ENCODE measurements at regions not wholly inside any gene's neighbourhood (a gene's known extent, or its start where the extent isn't known, plus 50 kb on each side); places are given as distances from the start of the nearest gene placed in this dataset.

GRCh38 chr11:57935402-57936049 is 88.2 kb upstream of the OR9Q1 start:
- H3K4ac ChIP-seq (ENCODE audit: low read length) = no peak overlapping the region
- H3K9ac ChIP-seq (ENCODE audit: low read depth, low read length, poor library complexity) = no peak overlapping the region
- no peak overlapping the region for H2AK5ac ChIP-seq (ENCODE audit: low read depth, low read length)
- no peak overlapping the region for H3K14ac ChIP-seq (ENCODE audit: low read length)
- no peaks in the 10 kb centered on the region for H3K9me3 ChIP-seq (replicated peaks in 1 of 2; ENCODE audit: control insufficient read depth in 2 of 2, insufficient read depth in 1 of 2, low read depth in 1 of 2, low read length in 2 of 2)
- H3K4me2 ChIP-seq (ENCODE audit: insufficient read depth, low read length, poor library complexity, severe bottlenecking) = no peak overlapping the region
- no peak overlapping the region for H2BK120ac ChIP-seq (ENCODE audit: low read depth, low read length)
- H3K23ac ChIP-seq (ENCODE audit: low read depth, low read length, poor library complexity) = no peak overlapping the region
- H3K4me1 ChIP-seq (ENCODE audit: control insufficient read depth in 2 of 2, insufficient read depth in 1 of 2, low read depth in 1 of 2, low read length in 2 of 2) = no peaks in the 10 kb centered on the region
- no peak overlapping the region for H4K8ac ChIP-seq (ENCODE audit: low read depth, low read length)
- H2AFZ ChIP-seq (ENCODE audit: low read length) = no peak overlapping the region
- H2BK5ac ChIP-seq (ENCODE audit: low read length) = no peak overlapping the region
- H2BK12ac ChIP-seq (ENCODE audit: low read length) = no peak overlapping the region
- no peak overlapping the region for H2BK15ac ChIP-seq (ENCODE audit: low read length)
- H3K27ac ChIP-seq (replicated peaks; ENCODE audit: low read length) = no peak overlapping the region
- no peak overlapping the region for H3K18ac ChIP-seq (ENCODE audit: low read length)
- WGBS, 2 donors (ENCODE audit: extremely low coverage in 2 of 2, insufficient read length in 2 of 2, insufficient replicate concordance in 1 of 2) = no CpG with 5 or more reads among the region's 4 CpGs
- H3K4me3 ChIP-seq (ENCODE audit: low read length in 2 of 2) = no peak overlapping the region
- no peak overlapping the region for H4K91ac ChIP-seq (ENCODE audit: low read depth, low read length, poor library complexity)
- DNase-seq (ENCODE audit: low spot score) = no peak
- H3K79me1 ChIP-seq (ENCODE audit: low read depth, low read length) = no peaks in the 10 kb centered on the region
- H3K27me3 ChIP-seq (ENCODE audit: control insufficient read depth in 3 of 3, insufficient read depth in 3 of 3, low read depth in 1 of 3, low read length in 3 of 3) = no peaks in the 10 kb centered on the region
- no peaks in the 10 kb centered on the region for H3K36me3 ChIP-seq (replicated peaks in 1 of 2; ENCODE audit: control insufficient read depth in 2 of 2, insufficient read depth in 2 of 2, low read length in 2 of 2)

GRCh38 chr11:57936050-57936418 is 87.6 kb upstream of the OR9Q1 start:
- no peak for DNase-seq (ENCODE audit: low spot score)
- H2BK15ac ChIP-seq (ENCODE audit: low read length) = no peak overlapping the region
- no peaks in the 10 kb centered on the region for H3K27me3 ChIP-seq (ENCODE audit: control insufficient read depth in 3 of 3, insufficient read depth in 3 of 3, low read depth in 1 of 3, low read length in 3 of 3)
- H3K9ac ChIP-seq (ENCODE audit: low read depth, low read length, poor library complexity) = no peak overlapping the region
- no peak overlapping the region for H3K4ac ChIP-seq (ENCODE audit: low read length)
- H2AFZ ChIP-seq (ENCODE audit: low read length) = no peak overlapping the region
- H3K4me3 ChIP-seq (ENCODE audit: low read length in 2 of 2) = no peak overlapping the region
- no peaks in the 10 kb centered on the region for H3K79me1 ChIP-seq (ENCODE audit: low read depth, low read length)
- H3K27ac ChIP-seq (replicated peaks; ENCODE audit: low read length) = no peak overlapping the region
- H4K91ac ChIP-seq (ENCODE audit: low read depth, low read length, poor library complexity) = no peak overlapping the region
- H2BK5ac ChIP-seq (ENCODE audit: low read length) = no peak overlapping the region
- H3K4me2 ChIP-seq (ENCODE audit: insufficient read depth, low read length, poor library complexity, severe bottlenecking) = no peak overlapping the region
- H2AK5ac ChIP-seq (ENCODE audit: low read depth, low read length) = no peak overlapping the region
- H3K4me1 ChIP-seq (ENCODE audit: control insufficient read depth in 2 of 2, insufficient read depth in 1 of 2, low read depth in 1 of 2, low read length in 2 of 2) = no peaks in the 10 kb centered on the region
- H3K14ac ChIP-seq (ENCODE audit: low read length) = no peak overlapping the region
- H2BK120ac ChIP-seq (ENCODE audit: low read depth, low read length) = no peak overlapping the region
- no peak overlapping the region for H3K18ac ChIP-seq (ENCODE audit: low read length)
- no peaks in the 10 kb centered on the region for H3K9me3 ChIP-seq (replicated peaks in 1 of 2; ENCODE audit: control insufficient read depth in 2 of 2, insufficient read depth in 1 of 2, low read depth in 1 of 2, low read length in 2 of 2)
- no peaks in the 10 kb centered on the region for H3K36me3 ChIP-seq (replicated peaks in 1 of 2; ENCODE audit: control insufficient read depth in 2 of 2, insufficient read depth in 2 of 2, low read length in 2 of 2)
- H2BK12ac ChIP-seq (ENCODE audit: low read length) = no peak overlapping the region
- no peak overlapping the region for H3K23ac ChIP-seq (ENCODE audit: low read depth, low read length, poor library complexity)
- no peak overlapping the region for H4K8ac ChIP-seq (ENCODE audit: low read depth, low read length)
- no CpG with 5 or more reads among the region's 1 CpG for WGBS, 2 donors (ENCODE audit: extremely low coverage in 2 of 2, insufficient read length in 2 of 2, insufficient replicate concordance in 1 of 2)

GRCh38 chr11:57937431-57937830 is 86.2 kb upstream of the OR9Q1 start:
- Histone ChIP-seq H2AFZ (ENCODE audit: low read length) (no peak overlapping the region), H2AK5ac (ENCODE audit: low read depth, low read length) (no peak overlapping the region), H2BK120ac (ENCODE audit: low read depth, low read length) (no peak overlapping the region), H3K27me3 (ENCODE audit: control insufficient read depth in 3 of 3, insufficient read depth in 3 of 3, low read depth in 1 of 3, low read length in 3 of 3) (no peaks in the 10 kb centered on the region), H2BK5ac (ENCODE audit: low read length) (no peak overlapping the region), H3K4me3 (ENCODE audit: low read length in 2 of 2) (no peak overlapping the region), H3K79me1 (ENCODE audit: low read depth, low read length) (no peaks in the 10 kb centered on the region), H3K4me1 (ENCODE audit: control insufficient read depth in 2 of 2, insufficient read depth in 1 of 2, low read depth in 1 of 2, low read length in 2 of 2) (no peaks in the 10 kb centered on the region), H3K18ac (ENCODE audit: low read length) (no peak overlapping the region), H3K27ac (replicated peaks; ENCODE audit: low read length) (no peak overlapping the region), H3K14ac (ENCODE audit: low read length) (no peak overlapping the region), H3K9ac (ENCODE audit: low read depth, low read length, poor library complexity) (no peak overlapping the region), H3K23ac (ENCODE audit: low read depth, low read length, poor library complexity) (no peak overlapping the region), H3K36me3 (replicated peaks in 1 of 2; ENCODE audit: control insufficient read depth in 2 of 2, insufficient read depth in 2 of 2, low read length in 2 of 2) (no peaks in the 10 kb centered on the region), H4K91ac (ENCODE audit: low read depth, low read length, poor library complexity) (no peak overlapping the region), H4K8ac (ENCODE audit: low read depth, low read length) (no peak overlapping the region), H3K9me3 (replicated peaks in 1 of 2; ENCODE audit: control insufficient read depth in 2 of 2, insufficient read depth in 1 of 2, low read depth in 1 of 2, low read length in 2 of 2) (no peaks in the 10 kb centered on the region), H3K4me2 (ENCODE audit: insufficient read depth, low read length, poor library complexity, severe bottlenecking) (no peak overlapping the region), H2BK12ac (ENCODE audit: low read length) (no peak overlapping the region), H2BK15ac (ENCODE audit: low read length) (no peak overlapping the region), H3K4ac (ENCODE audit: low read length) (no peak overlapping the region)
- no peak for DNase-seq (ENCODE audit: low spot score)
- no CpG with 5 or more reads among the region's 3 CpGs for WGBS, 2 donors (ENCODE audit: extremely low coverage in 2 of 2, insufficient read length in 2 of 2, insufficient replicate concordance in 1 of 2)

GRCh38 chr11:57938351-57938750 is 85.3 kb upstream of the OR9Q1 start:
- Histone ChIP-seq H4K91ac (ENCODE audit: low read depth, low read length, poor library complexity) (no peak overlapping the region), H3K23ac (ENCODE audit: low read depth, low read length, poor library complexity) (no peak overlapping the region), H3K14ac (ENCODE audit: low read length) (no peak overlapping the region), H2BK120ac (ENCODE audit: low read depth, low read length) (no peak overlapping the region), H3K9ac (ENCODE audit: low read depth, low read length, poor library complexity) (no peak overlapping the region), H3K27ac (replicated peaks; ENCODE audit: low read length) (no peak overlapping the region), H4K8ac (ENCODE audit: low read depth, low read length) (no peak overlapping the region), H3K27me3 (ENCODE audit: control insufficient read depth in 3 of 3, insufficient read depth in 3 of 3, low read depth in 1 of 3, low read length in 3 of 3) (no peaks in the 10 kb centered on the region), H3K18ac (ENCODE audit: low read length) (no peak overlapping the region), H3K4me2 (ENCODE audit: insufficient read depth, low read length, poor library complexity, severe bottlenecking) (no peak overlapping the region), H3K4ac (ENCODE audit: low read length) (no peak overlapping the region), H2BK12ac (ENCODE audit: low read length) (no peak overlapping the region), H2BK15ac (ENCODE audit: low read length) (no peak overlapping the region), H3K36me3 (replicated peaks in 1 of 2; ENCODE audit: control insufficient read depth in 2 of 2, insufficient read depth in 2 of 2, low read length in 2 of 2) (no peaks in the 10 kb centered on the region), H2BK5ac (ENCODE audit: low read length) (no peak overlapping the region), H2AK5ac (ENCODE audit: low read depth, low read length) (no peak overlapping the region), H3K4me1 (ENCODE audit: control insufficient read depth in 2 of 2, insufficient read depth in 1 of 2, low read depth in 1 of 2, low read length in 2 of 2) (no peaks in the 10 kb centered on the region), H2AFZ (ENCODE audit: low read length) (no peak overlapping the region), H3K79me1 (ENCODE audit: low read depth, low read length) (no peaks in the 10 kb centered on the region), H3K4me3 (ENCODE audit: low read length in 2 of 2) (no peak overlapping the region), H3K9me3 (replicated peaks in 1 of 2; ENCODE audit: control insufficient read depth in 2 of 2, insufficient read depth in 1 of 2, low read depth in 1 of 2, low read length in 2 of 2) (no peaks in the 10 kb centered on the region)
- WGBS, 2 donors (ENCODE audit: extremely low coverage in 2 of 2, insufficient read length in 2 of 2, insufficient replicate concordance in 1 of 2) = no CpG with 5 or more reads among the region's 3 CpGs
- DNase-seq (ENCODE audit: low spot score) = no peak

Measured in neuronal stem cell (in vitro differentiated cells).